Gastrocnemius medialis (tissue), 4 donors: ENCODE measurements at regions not wholly inside any gene's neighbourhood (a gene's known extent, or its start where the extent isn't known, plus 50 kb on each side); places are given as distances from the start of the nearest gene placed in this dataset.
A peak's percentile ranks its signal among the peaks of the same experiment; 100 is the strongest.

Experiments used
- ATAC-seq, 2 donors: fragments of 150-250 bp; one replicate each; pipeline ENCODE4 v1.9.1; 2016
- DNase-seq, 2 donors: peaks; one replicate each; pipeline ENCODE4 v3.0.0-alpha.2; 2019
- H3K27ac ChIP-seq, 4 donors: fragments of 200-600 bp; sonication (generic); 1 replicate in 1 of 4; 2 replicates in 3 of 4; pipeline ENCODE4 v1.5.1; 2016 to 2018; ENCODE audit warnings: mild to moderate bottlenecking in 2 of 4, moderate library complexity in 1 of 4
- H3K27me3 ChIP-seq, 3 donors: fragments of 200-600 bp; sonication (generic) in 2 of 3; 1 replicate in 1 of 3; 2 replicates in 2 of 3; pipeline versions ENCODE4 v1.5.1 to v1.6.0; 2016 to 2019; ENCODE audit warnings: mild to moderate bottlenecking in 1 of 3, moderate library complexity in 1 of 3
- H3K36me3 ChIP-seq, 2 donors: fragments of 200-600 bp; sonication (generic) in 1 of 2; one replicate each; pipeline ENCODE4 v1.5.1; 2017 to 2018
- H3K4me1 ChIP-seq, 2 donors: fragments of 200-600 bp; sonication (generic) in 1 of 2; one replicate each; pipeline ENCODE4 v1.5.1; 2016 to 2017; ENCODE audit warnings: mild to moderate bottlenecking in 2 of 2
- H3K4me3 ChIP-seq, 4 donors: fragments of 200-600 bp; sonication (generic) in 3 of 4; 1 replicate in 1 of 4; 2 replicates in 3 of 4; pipeline ENCODE4 v1.5.1; 2016 to 2019; ENCODE audit warnings: mild to moderate bottlenecking in 2 of 4
- H3K9me3 ChIP-seq, 3 donors: fragments of 200-600 bp; sonication (generic) in 2 of 3; 1 replicate in 1 of 3; 2 replicates in 2 of 3; pipeline ENCODE4 v1.5.1; 2016 to 2019
- POLR2A ChIP-seq, 2 donors: fragments of 450-650 bp; IDR thresholded peaks; one replicate each; pipeline ENCODE4 v1.6.1; 2017; ENCODE audit warnings: antibody characterized with exemption in 2 of 2, mild to moderate bottlenecking in 2 of 2, moderate library complexity in 2 of 2
- in situ Hi-C, 4 donors: fragments of 200-750 bp; cut with MboI; loops; one replicate each; pipeline versions ENCODE4 v1.15.0 to v1.8.0; 2017; ENCODE audit warnings: low sequenced_read_pairs in 4 of 4
- intact Hi-C: fragments of 100-400 bp; cut with DNase I; formaldehyde crosslinking; loops from one replicate; pipeline ENCODE4 v1.15.1; 2023; ENCODE audit warnings: low total_unique reads
- TF ChIP-seq, protein P1 (sequence below), 5 experiments: fragments of 450-650 bp in 3 of 5; fragments of 200-600 bp in 2 of 5; sonication (generic) in 2 of 5; IDR thresholded peaks in 4 of 5; conservative IDR thresholded peaks in 1 of 5; 1 replicate in 4 of 5; 2 replicates in 1 of 5; pipeline ENCODE4 v1.5.1; 2016 to 2019; ENCODE audit warnings: antibody characterized with exemption in 5 of 5, mild to moderate bottlenecking in 3 of 5, moderate library complexity in 3 of 5

DNA sequence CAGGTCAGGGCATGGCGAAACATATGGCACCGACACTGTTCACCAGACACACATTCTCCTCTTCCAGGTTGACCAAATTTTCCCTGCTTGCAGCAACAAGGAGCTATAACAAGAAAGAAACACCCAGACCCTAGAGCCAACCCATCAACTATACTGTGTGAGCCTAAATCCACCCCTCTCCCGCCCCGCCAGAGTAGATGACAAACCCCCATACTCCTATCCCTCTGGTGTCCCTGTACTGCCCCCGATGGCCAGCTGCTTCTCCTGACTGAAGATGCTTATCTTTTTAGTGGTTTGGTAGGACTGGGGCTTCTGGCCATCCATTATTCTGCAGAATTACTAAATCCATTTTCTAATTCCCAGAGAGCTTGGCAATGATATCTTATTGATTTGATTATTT is 70.1 kb upstream of the EEPD1 start:
- Histone ChIP-seq H3K4me1 (peaks cover 8 to 14% of the 10 kb centered on the region in 2 donors), H3K27ac (no peak overlapping the region), H3K9me3 (no peaks in the 10 kb centered on the region), H3K4me3 (no peak overlapping the region), H3K36me3 (no peaks in the 10 kb centered on the region), H3K27me3 (no peaks in the 10 kb centered on the region)
- ATAC-seq (no peak), DNase-seq (no peak)
- TF ChIP-seq, protein P1, sequence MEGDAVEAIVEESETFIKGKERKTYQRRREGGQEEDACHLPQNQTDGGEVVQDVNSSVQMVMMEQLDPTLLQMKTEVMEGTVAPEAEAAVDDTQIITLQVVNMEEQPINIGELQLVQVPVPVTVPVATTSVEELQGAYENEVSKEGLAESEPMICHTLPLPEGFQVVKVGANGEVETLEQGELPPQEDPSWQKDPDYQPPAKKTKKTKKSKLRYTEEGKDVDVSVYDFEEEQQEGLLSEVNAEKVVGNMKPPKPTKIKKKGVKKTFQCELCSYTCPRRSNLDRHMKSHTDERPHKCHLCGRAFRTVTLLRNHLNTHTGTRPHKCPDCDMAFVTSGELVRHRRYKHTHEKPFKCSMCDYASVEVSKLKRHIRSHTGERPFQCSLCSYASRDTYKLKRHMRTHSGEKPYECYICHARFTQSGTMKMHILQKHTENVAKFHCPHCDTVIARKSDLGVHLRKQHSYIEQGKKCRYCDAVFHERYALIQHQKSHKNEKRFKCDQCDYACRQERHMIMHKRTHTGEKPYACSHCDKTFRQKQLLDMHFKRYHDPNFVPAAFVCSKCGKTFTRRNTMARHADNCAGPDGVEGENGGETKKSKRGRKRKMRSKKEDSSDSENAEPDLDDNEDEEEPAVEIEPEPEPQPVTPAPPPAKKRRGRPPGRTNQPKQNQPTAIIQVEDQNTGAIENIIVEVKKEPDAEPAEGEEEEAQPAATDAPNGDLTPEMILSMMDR (IDR thresholded peaks at IDR 0.05 in 4 of 5, conservative IDR thresholded peaks at IDR 0.05 in 1 of 5) = no peak
- TF ChIP-seq POLR2A (IDR thresholded peaks at IDR 0.05) = no peak
- in situ Hi-C loops (no loop called here), intact Hi-C loops (no loop called here)

DNA sequence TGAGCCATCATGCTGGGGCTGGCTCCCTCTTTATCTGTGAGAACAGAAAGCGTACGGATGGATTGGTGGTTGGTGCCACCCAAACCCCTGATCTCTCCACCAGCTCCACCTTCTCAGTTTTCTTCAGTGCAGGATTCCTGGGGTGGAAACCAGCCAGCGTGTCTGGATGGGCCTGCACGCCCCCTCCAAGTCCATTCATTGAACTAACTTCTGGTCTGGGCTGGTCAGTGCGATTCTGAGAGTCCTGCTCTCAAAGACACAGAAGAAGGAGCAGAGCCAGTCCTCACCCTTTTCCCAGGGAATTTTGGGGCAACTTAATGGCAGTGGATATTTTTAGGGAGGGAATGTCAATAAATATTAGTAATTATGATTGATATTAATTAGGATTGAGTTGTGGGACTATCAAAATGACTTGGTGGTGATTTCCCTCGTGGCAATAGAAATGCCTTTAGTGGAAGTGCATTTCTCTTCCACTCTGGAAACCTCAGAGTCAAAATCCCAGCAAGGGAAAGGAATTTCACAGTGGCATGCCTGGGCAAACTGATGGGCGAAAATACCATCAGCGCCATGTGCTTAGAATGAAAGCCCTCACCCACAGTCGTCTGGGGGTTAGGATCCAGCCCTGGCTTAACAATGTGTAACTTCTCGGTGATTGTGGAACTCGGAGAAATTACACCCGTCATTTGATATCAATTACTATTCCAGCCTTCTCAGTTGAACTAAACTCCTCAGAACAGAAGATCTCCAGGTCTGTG is 69.3 kb upstream of the EEPD1 start:
- DNase-seq = no peak
- peaks cover 8 to 14% of the 10 kb centered on the region in 2 donors for H3K4me1 ChIP-seq
- TF ChIP-seq, protein P1 (IDR thresholded peaks at IDR 0.05 in 4 of 5, conservative IDR thresholded peaks at IDR 0.05 in 1 of 5) = no peak
- no peak for TF ChIP-seq POLR2A (IDR thresholded peaks at IDR 0.05)
- peak overlapping the region in 1 of 4 donors; percentile 15 for H3K27ac ChIP-seq
- intact Hi-C loops = no loop called here
- no peaks in the 10 kb centered on the region for H3K36me3 ChIP-seq
- no peaks in the 10 kb centered on the region for H3K27me3 ChIP-seq
- in situ Hi-C loops = no loop called here
- H3K9me3 ChIP-seq = no peaks in the 10 kb centered on the region
- ATAC-seq = no peak
- H3K4me3 ChIP-seq = no peak overlapping the region

DNA sequence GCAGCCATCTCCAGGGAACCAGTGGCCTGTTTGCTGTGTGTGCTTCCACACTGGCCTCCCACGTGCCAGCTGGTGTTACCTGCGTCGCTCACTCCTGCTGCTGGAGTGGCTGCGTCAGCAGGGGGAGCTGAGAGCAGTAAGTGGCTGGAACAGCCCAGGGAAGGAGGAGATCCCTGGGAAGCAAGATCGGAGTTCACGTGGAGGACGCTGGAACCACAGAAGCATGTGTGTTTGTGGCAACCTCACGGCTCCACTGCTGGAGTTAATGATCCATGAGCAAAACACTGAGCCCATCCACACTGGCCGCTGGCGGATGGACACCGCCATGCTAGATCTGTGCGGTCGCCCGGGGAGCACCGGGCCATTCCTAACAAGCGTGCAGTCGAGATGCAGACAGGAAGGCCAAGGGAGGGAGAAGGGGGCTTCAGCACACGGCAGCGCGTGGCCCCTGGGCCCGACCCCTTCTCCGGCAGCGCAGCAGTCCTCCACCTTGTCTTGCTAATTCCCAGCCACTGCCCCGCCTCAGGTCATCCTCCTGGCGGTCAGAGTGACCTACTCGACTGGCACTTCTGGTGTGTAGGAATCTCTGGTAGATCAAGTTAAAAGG is 68.5 kb upstream of the EEPD1 start:
- no peaks in the 10 kb centered on the region for H3K27me3 ChIP-seq
- H3K9me3 ChIP-seq = no peaks in the 10 kb centered on the region
- no peaks in the 10 kb centered on the region for H3K36me3 ChIP-seq
- DNase-seq (peak; percentile 46 to 77), ATAC-seq (peak; percentile 72 to 89)
- no peak for TF ChIP-seq POLR2A (IDR thresholded peaks at IDR 0.05)
- TF ChIP-seq, protein P1 (IDR thresholded peaks at IDR 0.05 in 4 of 5, conservative IDR thresholded peaks at IDR 0.05 in 1 of 5) = peak; percentile 33 to 55 (median 40)
- H3K4me1 ChIP-seq = peaks cover 8 to 14% of the 10 kb centered on the region in 2 donors
- in situ Hi-C loops = no loop called here
- intact Hi-C loops = no loop called here
- no peak overlapping the region for H3K4me3 ChIP-seq
- peak overlapping the region in 1 of 4 donors; percentile 15 for H3K27ac ChIP-seq

DNA sequence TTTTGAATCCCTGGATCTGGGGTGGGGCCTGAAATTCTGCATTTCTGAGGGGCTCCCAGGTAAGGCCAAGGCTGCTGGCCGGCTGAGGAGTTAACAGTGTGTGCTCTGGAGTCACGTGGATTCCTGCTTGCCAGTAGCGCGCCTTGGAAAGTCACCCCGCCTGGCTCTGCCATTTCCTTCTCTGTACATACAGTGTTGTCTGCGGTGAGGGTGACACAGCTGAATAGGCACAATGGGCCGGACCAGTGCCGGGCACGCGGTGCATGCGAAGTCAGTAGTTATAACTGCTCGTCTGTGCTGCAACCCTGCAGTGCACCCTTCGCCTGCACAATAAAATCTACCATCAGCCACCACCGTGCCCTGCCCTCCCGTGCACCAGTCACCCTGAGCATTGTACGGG is 68.0 kb upstream of the EEPD1 start:
- no peak overlapping the region for H3K4me3 ChIP-seq
- no peak for DNase-seq
- in situ Hi-C loops = no loop called here
- TF ChIP-seq POLR2A (IDR thresholded peaks at IDR 0.05) = no peak
- TF ChIP-seq, protein P1 (IDR thresholded peaks at IDR 0.05 in 4 of 5, conservative IDR thresholded peaks at IDR 0.05 in 1 of 5) = no peak
- peaks cover 8 to 14% of the 10 kb centered on the region in 2 donors for H3K4me1 ChIP-seq
- H3K36me3 ChIP-seq = no peaks in the 10 kb centered on the region
- intact Hi-C loops = no loop called here
- H3K27ac ChIP-seq = no peak overlapping the region
- H3K9me3 ChIP-seq = no peaks in the 10 kb centered on the region
- H3K27me3 ChIP-seq = no peaks in the 10 kb centered on the region
- ATAC-seq = no peak
